ENCODE measurements at regions not wholly inside any gene's neighbourhood (a gene's known extent, or its start where the extent isn't known, plus 50 kb on each side); places are given as distances from the start of the nearest gene placed in this dataset.

DNA sequence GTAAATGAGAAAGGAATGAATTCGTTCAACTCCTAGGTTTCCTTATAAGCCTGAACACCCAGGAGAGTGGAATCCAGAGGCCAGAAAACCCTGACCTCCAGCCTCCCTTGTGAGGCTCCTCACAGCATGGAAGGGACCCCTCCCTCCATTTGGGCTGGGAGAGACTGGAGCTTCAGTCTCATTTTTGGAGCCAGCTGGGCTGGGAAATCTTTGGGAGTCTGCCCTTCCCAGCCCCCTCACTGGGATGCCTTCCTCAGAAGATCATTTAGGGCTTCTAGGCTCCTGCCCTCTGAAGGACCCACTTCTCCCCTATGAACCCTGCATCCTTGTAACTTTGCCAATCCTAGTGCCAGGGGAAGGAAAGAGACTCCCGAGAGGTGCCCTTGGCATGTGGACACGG lies 346.1 kb downstream of the CYP26B1 start:
- in situ Hi-C loops (cut with MboI; ENCODE audit: low sequenced_read_pairs, unreplicated experiment), result no loop called here
- no peak for TF ChIP-seq CTCF (IDR thresholded peaks at IDR 0.05; ENCODE audit: borderline replicate concordance, control extremely low read depth, extremely low read depth, insufficient read depth, missing control alignments)
- no peak for DNase-seq (ENCODE audit: low spot score)

DNA sequence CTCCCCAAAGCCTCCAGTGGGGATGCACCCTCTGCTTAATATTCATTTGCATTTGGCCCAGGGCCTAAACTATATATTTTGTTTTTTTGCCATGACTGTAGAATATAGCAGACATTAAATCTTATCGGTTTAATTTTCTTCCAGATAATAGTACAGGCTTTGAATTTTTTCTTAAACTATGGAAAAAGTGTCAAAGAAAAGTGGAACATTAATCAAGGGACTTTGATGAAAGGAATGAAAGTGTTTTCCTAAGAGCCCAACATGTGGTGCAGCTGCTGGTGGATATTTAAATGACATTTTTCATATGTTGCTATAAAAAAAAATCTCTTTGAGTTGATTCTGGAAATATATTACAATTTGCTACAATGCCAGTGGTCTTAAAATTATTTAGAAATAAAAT lies 346.8 kb downstream of the CYP26B1 start:
- in situ Hi-C loops (cut with MboI; ENCODE audit: low sequenced_read_pairs, unreplicated experiment), result no loop called here
- no peak for TF ChIP-seq CTCF (IDR thresholded peaks at IDR 0.05; ENCODE audit: borderline replicate concordance, control extremely low read depth, extremely low read depth, insufficient read depth, missing control alignments)
- no peak for DNase-seq (ENCODE audit: low spot score)

- TF ChIP-seq CTCF (IDR thresholded peaks at IDR 0.05; ENCODE audit: borderline replicate concordance, control extremely low read depth, extremely low read depth, insufficient read depth, missing control alignments), result no peak
- no peak for DNase-seq (ENCODE audit: low spot score)
- in situ Hi-C loops (cut with MboI; ENCODE audit: low sequenced_read_pairs, unreplicated experiment), result no loop called here
Observed at GRCh38 chr2:71800106-71800809, 346.9 kb downstream of the DYSF start.

DNA sequence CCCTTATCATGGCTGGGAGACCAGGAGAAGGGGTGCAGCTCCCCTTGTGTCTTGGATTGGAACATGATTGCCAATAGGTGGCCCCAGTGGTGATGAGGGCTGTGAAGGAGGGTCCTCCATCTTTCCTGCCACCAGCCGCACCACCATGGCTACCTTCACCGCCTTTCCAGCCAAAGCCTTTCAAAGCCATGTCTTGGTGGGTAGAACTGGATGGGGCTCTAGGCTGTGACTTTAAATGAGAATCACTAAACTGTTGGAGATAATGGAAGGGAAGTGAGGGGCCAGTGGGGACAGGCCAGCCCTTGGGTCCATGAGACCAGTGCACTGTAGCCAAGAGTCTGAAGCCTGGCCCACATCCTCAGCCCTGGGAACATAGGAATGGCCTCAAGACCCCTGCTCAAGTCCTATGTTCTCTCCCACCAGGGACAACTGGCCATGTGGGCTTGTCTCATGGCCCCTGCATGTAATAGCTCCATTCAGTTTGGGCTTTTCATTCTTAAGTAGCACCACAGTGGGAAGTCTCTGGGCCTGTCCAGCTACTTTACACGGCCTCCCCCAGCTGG lies 345.7 kb downstream of the DYSF start:
- DNase-seq (ENCODE audit: low spot score), result no peak
- in situ Hi-C loops (cut with MboI; ENCODE audit: low sequenced_read_pairs, unreplicated experiment), result no loop called here
- TF ChIP-seq CTCF (IDR thresholded peaks at IDR 0.05; ENCODE audit: borderline replicate concordance, control extremely low read depth, extremely low read depth, insufficient read depth, missing control alignments), result no peak

GRCh38 chr2:71798266-71799012 lies 345.1 kb downstream of the DYSF start:
- in situ Hi-C loops (cut with MboI; ENCODE audit: low sequenced_read_pairs, unreplicated experiment), result no loop called here
- peak; percentile 66 for DNase-seq (ENCODE audit: low spot score)
- peak; percentile 37 for TF ChIP-seq CTCF (IDR thresholded peaks at IDR 0.05; ENCODE audit: borderline replicate concordance, control extremely low read depth, extremely low read depth, insufficient read depth, missing control alignments)

- in situ Hi-C loops (cut with MboI; ENCODE audit: low sequenced_read_pairs, unreplicated experiment), result no loop called here
- no peak for TF ChIP-seq CTCF (IDR thresholded peaks at IDR 0.05; ENCODE audit: borderline replicate concordance, control extremely low read depth, extremely low read depth, insufficient read depth, missing control alignments)
- no peak for DNase-seq (ENCODE audit: low spot score)
Observed at GRCh38 chr2:71797035-71797810, 343.9 kb downstream of the DYSF start.

All from GM13976 (cell line).